Cardiac muscle cell (in vitro differentiated cells and primary cell): ENCODE measurements at regions not wholly inside any gene's neighbourhood (a gene's known extent, or its start where the extent isn't known, plus 50 kb on each side); places are given as distances from the start of the nearest gene placed in this dataset.

Experiments used
- DNase-seq, 2 donors: peaks; one replicate each; pipeline versions ENCODE4 v3.0.0 to v3.0.0-alpha.2; 2010 to 2017; ENCODE audit warnings: low read depth in 1 of 2, low spot score in 1 of 2
- H3K27ac ChIP-seq: fragments of 200-600 bp; sonication (generic); 2 replicates; pipeline ENCODE4 v1.5.1; 2016
- H3K27me3 ChIP-seq: fragments of 200-600 bp; sonication (generic); 2 replicates; pipeline ENCODE4 v1.6.0; 2016; ENCODE audit warnings: control low read depth
- H3K36me3 ChIP-seq: fragments of 200-600 bp; sonication (generic); 2 replicates; pipeline ENCODE4 v1.5.1; 2016; ENCODE audit warnings: control low read depth
- H3K4me1 ChIP-seq: fragments of 200-600 bp; sonication (generic); 2 replicates; pipeline ENCODE4 v1.8.1; 2017; ENCODE audit warnings: low read depth, mild to moderate bottlenecking, mixed run types
- H3K4me3 ChIP-seq: fragments of 200-600 bp; sonication (generic); 2 replicates; pipeline ENCODE4 v1.5.1; 2016; ENCODE audit warnings: mild to moderate bottlenecking
- H3K9me3 ChIP-seq: fragments of 200-600 bp; sonication (generic); 2 replicates; pipeline ENCODE4 v1.5.1; 2017; ENCODE audit warnings: low read depth, mild to moderate bottlenecking, control low read depth
- TF ChIP-seq, protein P1 (sequence below): IDR thresholded peaks from 2 replicates; pipeline ENCODE4 v1.5.1; 2012; ENCODE audit warnings: low read depth, mild to moderate bottlenecking, low read length

DNA sequence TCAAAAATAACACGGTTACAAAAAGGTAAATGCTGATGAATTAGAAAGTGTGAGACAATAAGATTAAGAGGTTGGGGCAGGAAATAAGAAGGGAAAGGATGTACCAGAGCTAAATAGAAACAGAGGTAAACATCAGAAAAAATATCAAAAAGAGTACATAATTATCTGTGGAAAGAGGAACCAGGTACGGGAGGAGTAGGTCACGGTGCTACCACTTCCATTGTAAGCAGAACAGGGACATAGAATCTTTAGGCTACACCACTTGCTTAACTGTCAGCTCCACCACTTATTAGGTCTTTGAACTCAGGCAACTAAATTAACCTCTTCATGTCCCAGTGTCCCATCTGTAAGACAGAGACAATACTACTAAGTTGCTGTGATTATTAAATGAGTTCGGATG lies 350.3 kb downstream of the LRATD1 start:
- DNase-seq: no peak
- Histone ChIP-seq H3K27ac (no peak overlapping the region), H3K4me3 (no peak overlapping the region), H3K4me1 (no peaks in the 10 kb centered on the region), H3K36me3 (no peaks in the 10 kb centered on the region), H3K9me3 (no peaks in the 10 kb centered on the region), H3K27me3 (no peaks in the 10 kb centered on the region)
- TF ChIP-seq, protein P1, sequence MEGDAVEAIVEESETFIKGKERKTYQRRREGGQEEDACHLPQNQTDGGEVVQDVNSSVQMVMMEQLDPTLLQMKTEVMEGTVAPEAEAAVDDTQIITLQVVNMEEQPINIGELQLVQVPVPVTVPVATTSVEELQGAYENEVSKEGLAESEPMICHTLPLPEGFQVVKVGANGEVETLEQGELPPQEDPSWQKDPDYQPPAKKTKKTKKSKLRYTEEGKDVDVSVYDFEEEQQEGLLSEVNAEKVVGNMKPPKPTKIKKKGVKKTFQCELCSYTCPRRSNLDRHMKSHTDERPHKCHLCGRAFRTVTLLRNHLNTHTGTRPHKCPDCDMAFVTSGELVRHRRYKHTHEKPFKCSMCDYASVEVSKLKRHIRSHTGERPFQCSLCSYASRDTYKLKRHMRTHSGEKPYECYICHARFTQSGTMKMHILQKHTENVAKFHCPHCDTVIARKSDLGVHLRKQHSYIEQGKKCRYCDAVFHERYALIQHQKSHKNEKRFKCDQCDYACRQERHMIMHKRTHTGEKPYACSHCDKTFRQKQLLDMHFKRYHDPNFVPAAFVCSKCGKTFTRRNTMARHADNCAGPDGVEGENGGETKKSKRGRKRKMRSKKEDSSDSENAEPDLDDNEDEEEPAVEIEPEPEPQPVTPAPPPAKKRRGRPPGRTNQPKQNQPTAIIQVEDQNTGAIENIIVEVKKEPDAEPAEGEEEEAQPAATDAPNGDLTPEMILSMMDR: no peak

DNA sequence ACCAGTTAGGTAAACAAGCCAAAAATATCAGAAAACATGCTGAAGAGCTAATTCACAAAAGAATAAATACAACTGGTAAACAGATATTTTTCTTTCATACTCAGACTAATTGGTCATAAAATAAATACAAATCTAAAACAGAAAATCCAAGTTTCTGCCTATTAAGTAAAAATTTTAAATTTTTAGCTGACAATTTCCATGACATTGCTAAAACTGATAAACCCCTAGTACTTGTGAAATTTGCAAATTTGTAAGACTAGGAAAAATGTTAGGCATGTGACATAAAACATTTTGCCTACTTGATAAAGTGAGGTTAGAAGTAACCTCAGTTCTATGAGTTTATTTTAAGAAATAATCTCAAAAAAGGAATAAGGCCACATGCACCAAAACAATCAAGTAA lies 356.1 kb downstream of the LRATD1 start:
- Histone ChIP-seq H3K27ac (no peak overlapping the region), H3K36me3 (no peaks in the 10 kb centered on the region), H3K4me3 (no peak overlapping the region), H3K27me3 (no peaks in the 10 kb centered on the region), H3K9me3 (no peaks in the 10 kb centered on the region), H3K4me1 (no peaks in the 10 kb centered on the region)
- TF ChIP-seq, protein P1: no peak
- DNase-seq: no peak

DNA sequence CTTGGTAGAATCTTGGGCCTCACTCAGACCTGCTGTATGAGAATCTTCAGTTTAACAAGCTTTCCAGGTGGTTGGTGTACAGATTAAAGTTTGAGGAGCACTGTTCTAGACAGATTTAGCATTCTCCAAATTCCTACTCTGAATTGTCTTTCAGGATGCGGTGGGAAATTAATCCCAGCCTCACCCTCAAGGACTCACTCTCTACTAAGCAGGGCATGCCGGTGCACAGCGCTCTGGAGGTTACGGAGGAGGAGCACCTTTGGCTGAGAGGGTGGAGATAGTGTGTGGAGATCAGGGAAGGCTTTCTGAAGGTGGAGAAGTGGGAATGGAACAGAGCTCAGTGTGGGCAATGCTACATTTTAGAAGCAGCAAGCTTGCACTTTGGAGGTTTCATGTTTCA lies 359.2 kb downstream of the LRATD1 start:
- TF ChIP-seq, protein P1: no peak
- H3K9me3 ChIP-seq: no peaks in the 10 kb centered on the region
- H3K4me3 ChIP-seq: no peak overlapping the region
- no peaks in the 10 kb centered on the region for H3K36me3 ChIP-seq
- no peak overlapping the region for H3K27ac ChIP-seq
- peaks cover 2% of the 10 kb centered on the region for H3K27me3 ChIP-seq
- no peaks in the 10 kb centered on the region for H3K4me1 ChIP-seq
- no peak for DNase-seq

DNA sequence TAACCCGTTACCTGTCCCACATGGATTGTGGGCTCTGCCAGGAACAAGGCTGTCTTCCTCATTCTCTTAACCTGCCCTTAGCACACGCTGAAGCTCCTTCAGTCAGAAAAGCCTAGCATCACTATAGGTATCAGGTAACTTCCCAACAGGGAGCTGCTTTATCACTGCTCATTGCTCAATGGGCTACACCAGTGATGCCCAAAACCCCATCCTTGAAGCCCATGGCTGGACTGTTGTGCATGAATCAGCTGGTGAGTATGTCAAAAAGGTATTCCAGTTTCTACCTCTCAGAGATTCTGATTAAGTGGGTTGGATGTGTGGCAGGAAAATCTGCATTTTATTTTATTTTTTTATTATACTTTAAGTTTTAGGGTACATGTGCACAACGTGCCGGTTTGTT lies 362.2 kb downstream of the LRATD1 start:
- Histone ChIP-seq H3K4me3 (no peak overlapping the region), H3K27me3 (peaks cover 2% of the 10 kb centered on the region), H3K9me3 (no peaks in the 10 kb centered on the region), H3K27ac (no peak overlapping the region), H3K36me3 (no peaks in the 10 kb centered on the region), H3K4me1 (no peaks in the 10 kb centered on the region)
- TF ChIP-seq, protein P1: no peak
- no peak for DNase-seq

DNA sequence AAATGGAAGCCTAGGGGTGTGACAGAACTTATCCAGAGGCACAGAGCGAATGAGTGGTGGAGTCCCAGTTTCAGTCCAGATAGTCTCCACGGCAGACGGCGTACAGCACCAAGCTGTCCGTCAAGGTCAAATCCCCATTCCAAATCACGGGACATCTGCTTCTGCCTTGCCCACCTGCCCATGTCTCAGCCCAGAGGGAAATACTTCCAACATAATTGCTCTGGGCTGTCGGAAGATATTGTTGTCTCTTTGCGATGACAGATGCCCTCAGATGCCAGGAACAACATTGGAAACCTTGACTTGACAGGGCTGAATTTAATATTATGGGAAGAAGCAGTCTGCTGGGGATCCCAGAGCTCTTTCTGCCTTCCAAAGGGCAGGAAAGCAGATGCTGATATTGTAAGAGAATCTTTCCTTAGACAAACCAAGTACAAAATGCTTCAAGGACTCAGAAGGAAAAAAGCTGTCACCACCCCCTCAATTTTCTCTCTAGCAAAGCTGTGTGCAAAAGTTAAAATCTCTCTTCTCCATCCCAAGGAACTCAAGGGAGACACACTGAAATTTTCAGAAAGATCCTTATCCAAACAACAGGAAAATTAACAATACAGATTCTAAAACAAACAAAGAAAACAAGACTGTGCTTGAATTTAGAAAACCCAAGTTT lies 364.0 kb downstream of the LRATD1 start:
- H3K9me3 ChIP-seq: no peaks in the 10 kb centered on the region
- no peak overlapping the region for H3K4me3 ChIP-seq
- DNase-seq: no peak
- H3K27me3 ChIP-seq: peaks cover 2% of the 10 kb centered on the region
- H3K27ac ChIP-seq: no peak overlapping the region
- no peaks in the 10 kb centered on the region for H3K36me3 ChIP-seq
- TF ChIP-seq, protein P1: no peak
- H3K4me1 ChIP-seq: no peaks in the 10 kb centered on the region
